H1 (cell line): ENCODE measurements at regions not wholly inside any gene's neighbourhood (a gene's known extent, or its start where the extent isn't known, plus 50 kb on each side); places are given as distances from the start of the nearest gene placed in this dataset.

Source experiments
- CTCF ChIA-PET: fragments of 300-600 bp; sonication (Branson Sonifier 250); formaldehyde crosslinking; loops from one replicate; lab custom pipeline; 2021; ENCODE audit not compliant: partially characterized antibody; lab: Charles Lee
- POLR2A ChIA-PET: fragments of 300-600 bp; sonication (Branson Sonifier 250); formaldehyde crosslinking; loops from one replicate; lab custom pipeline; 2021; ENCODE audit warnings: inconsistent platforms; ENCODE audit not compliant: partially characterized antibody; lab: Charles Lee
- DNase-seq, 2 experiments: peaks; one replicate each; pipeline versions ENCODE4 v3.0.0 to v3.0.0-alpha.2; 2010 to 2022; ENCODE audit warnings: low spot score in 2 of 2, low read depth in 1 of 2, mixed read lengths in 1 of 2
- FAIRE-seq: peaks from 2 replicates; lab custom pipeline; 2011; peaks lifted over from hg19 to GRCh38; lab: Jason Lieb, UNC
- H2AFZ ChIP-seq: 2 replicates; pipeline ENCODE4 v1.8.1; 2012; ENCODE audit warnings: low read length, inconsistent platforms
- H2AK5ac ChIP-seq: 2 replicates; pipeline ENCODE4 v1.6.1; 2013; ENCODE audit warnings: low read depth, low read length
- H2BK120ac ChIP-seq: replicated peaks from 2 replicates; pipeline ENCODE3; 2013; ENCODE audit warnings: low read depth, low read length, inconsistent platforms
- H2BK12ac ChIP-seq: 2 replicates; pipeline ENCODE4 v1.6.1; 2013; ENCODE audit warnings: low read depth, low read length
- H2BK15ac ChIP-seq: 2 replicates; pipeline ENCODE4 v1.6.1; 2013; ENCODE audit warnings: low read length
- H2BK20ac ChIP-seq: 2 replicates; pipeline ENCODE4 v1.6.1; 2013; ENCODE audit warnings: low read length
- H2BK5ac ChIP-seq: 2 replicates; pipeline ENCODE4 v1.6.1; 2013; ENCODE audit warnings: low read depth, low read length
- H3K14ac ChIP-seq: 2 replicates; pipeline ENCODE4 v1.6.1; 2013; ENCODE audit warnings: inconsistent platforms; ENCODE audit not compliant: insufficient read length
- H3K18ac ChIP-seq: 2 replicates; pipeline ENCODE4 v1.6.1; 2013; ENCODE audit warnings: low read length; ENCODE audit errors: extremely low read depth
- H3K23ac ChIP-seq: 2 replicates; pipeline ENCODE4 v1.6.1; 2013; ENCODE audit warnings: inconsistent platforms; ENCODE audit not compliant: insufficient read length
- H3K23me2 ChIP-seq: 2 replicates; pipeline ENCODE4 v1.6.1; 2013; ENCODE audit warnings: low read depth, low read length
- H3K27ac ChIP-seq: 2 replicates; pipeline ENCODE4 v1.6.1; 2011; ENCODE audit warnings: low read depth, low read length, inconsistent platforms
- H3K27me3 ChIP-seq, 4 experiments: replicated peaks in 1 of 4; 1 replicate in 1 of 4; 2 replicates in 3 of 4; pipeline versions ENCODE4 v1.6.1 to v1.8.1; 2011 to 2013; ENCODE audit warnings: low read length in 3 of 4, mild to moderate bottlenecking in 3 of 4, inconsistent platforms in 2 of 4, mixed read lengths in 2 of 4, moderate library complexity in 1 of 4; ENCODE audit not compliant: control insufficient read depth in 3 of 4, insufficient read depth in 3 of 4; ENCODE audit errors: extremely low read depth in 1 of 4
- H3K36me3 ChIP-seq, 4 experiments: 2 replicates each; pipeline versions ENCODE4 v1.6.1 to v1.8.1; 2011 to 2013; ENCODE audit warnings: mild to moderate bottlenecking in 4 of 4, low read length in 3 of 4, moderate library complexity in 2 of 4, control low read depth in 1 of 4, inconsistent platforms in 1 of 4; ENCODE audit not compliant: insufficient read depth in 4 of 4, control insufficient read depth in 2 of 4
- H3K4ac ChIP-seq: replicated peaks from 2 replicates; pipeline ENCODE3; 2013; ENCODE audit warnings: low read length, low read depth, mixed read lengths, inconsistent platforms; ENCODE audit not compliant: insufficient read length
- H3K4me1 ChIP-seq, 4 experiments: replicated peaks in 1 of 4; 1 replicate in 1 of 4; 2 replicates in 3 of 4; pipeline versions ENCODE4 v1.6.1 to v1.8.1; 2011 to 2013; ENCODE audit warnings: low read length in 3 of 4, inconsistent platforms in 2 of 4, mixed read lengths in 1 of 4; ENCODE audit not compliant: insufficient read depth in 4 of 4, control insufficient read depth in 3 of 4
- H3K4me2 ChIP-seq, 2 experiments: 2 replicates each; pipeline versions ENCODE4 v1.6.1 to v1.8.1; 2011 to 2013; ENCODE audit warnings: low read depth in 2 of 2, low read length in 2 of 2, control low read depth in 1 of 2, inconsistent platforms in 1 of 2, mild to moderate bottlenecking in 1 of 2; ENCODE audit not compliant: insufficient read depth in 1 of 2
- H3K4me3 ChIP-seq, 4 experiments: fragments of 200-600, 300-600 bp in 1 of 4; sonication (generic), shearing (Covaris generic), sonication (Bioruptor Twin) in 1 of 4; 2 replicates each; pipeline versions ENCODE4 v1.5.1 to v1.8.1; 2011 to 2016; ENCODE audit warnings: low read length in 4 of 4, low read depth in 3 of 4, control low read depth in 2 of 4, inconsistent platforms in 2 of 4, mild to moderate bottlenecking in 2 of 4, mixed read lengths in 1 of 4, moderate library complexity in 1 of 4; ENCODE audit not compliant: insufficient read depth in 2 of 4; ENCODE audit errors: extremely low read depth in 1 of 4
- H3K56ac ChIP-seq: replicated peaks from 2 replicates; pipeline ENCODE3; 2013; ENCODE audit warnings: low read depth, mild to moderate bottlenecking, mixed read lengths, low read length, inconsistent platforms; ENCODE audit not compliant: insufficient read length
- H3K79me1 ChIP-seq: 2 replicates; pipeline ENCODE4 v1.6.1; 2013; ENCODE audit warnings: low read depth, low read length, control low read depth
- H3K79me2 ChIP-seq, 2 experiments: 2 replicates each; pipeline versions ENCODE4 v1.6.1 to v1.8.1; 2012 to 2013; ENCODE audit warnings: low read length in 2 of 2, mild to moderate bottlenecking in 2 of 2, inconsistent platforms in 1 of 2; ENCODE audit not compliant: insufficient read depth in 2 of 2, control insufficient read depth in 1 of 2
- H3K9ac ChIP-seq, 4 experiments: replicated peaks in 1 of 4; 1 replicate in 1 of 4; 2 replicates in 3 of 4; pipeline versions ENCODE4 v1.6.1 to v1.8.1; 2011 to 2013; ENCODE audit warnings: low read depth in 3 of 4, low read length in 3 of 4, control low read depth in 2 of 4, mild to moderate bottlenecking in 2 of 4, moderate library complexity in 2 of 4, inconsistent platforms in 1 of 4; ENCODE audit errors: extremely low read depth in 1 of 4
- H3K9me3 ChIP-seq, 2 experiments: 2 replicates each; pipeline versions ENCODE4 v1.6.1 to v1.8.1; 2012 to 2013; ENCODE audit warnings: mild to moderate bottlenecking in 2 of 2, moderate library complexity in 2 of 2, control low read depth in 1 of 2, inconsistent platforms in 1 of 2, low read depth in 1 of 2, low read length in 1 of 2, mixed read lengths in 1 of 2; ENCODE audit not compliant: insufficient read depth in 2 of 2
- H4K20me1 ChIP-seq, 2 experiments: replicated peaks in 1 of 2; 2 replicates each; pipeline versions ENCODE3 to v1.8.1; 2011 to 2013; ENCODE audit warnings: inconsistent platforms in 2 of 2, low read length in 2 of 2, mild to moderate bottlenecking in 1 of 2; ENCODE audit not compliant: insufficient read depth in 2 of 2, control insufficient read depth in 1 of 2
- H4K5ac ChIP-seq: 2 replicates; pipeline ENCODE4 v1.6.1; 2013; ENCODE audit warnings: low read length, low read depth, mixed read lengths, inconsistent platforms; ENCODE audit not compliant: insufficient read length
- H4K8ac ChIP-seq: 2 replicates; pipeline ENCODE4 v1.8.0; 2013; ENCODE audit warnings: mild to moderate bottlenecking, moderate library complexity, low read length, inconsistent platforms; ENCODE audit not compliant: insufficient read depth; ENCODE audit errors: extremely low read depth
- H4K91ac ChIP-seq: replicated peaks from 2 replicates; pipeline ENCODE3; 2013; ENCODE audit warnings: low read length, mixed read lengths, inconsistent platforms; ENCODE audit not compliant: insufficient read length
- BCL11A ChIP-seq, 2 experiments: IDR thresholded peaks; one replicate each; pipeline ENCODE4 v1.6.1; 2011; ENCODE audit warnings: low read depth in 2 of 2, low read length in 2 of 2, mild to moderate bottlenecking in 2 of 2
- CBX5 ChIP-seq: fragments of 300-800, 300-1000 bp; sonication (generic); IDR thresholded peaks from 2 replicates; pipeline ENCODE4 v1.7.1; 2016; ENCODE audit warnings: antibody characterized with exemption, low read length, low read depth
- CBX8 ChIP-seq: fragments of 300-800, 300-1000 bp; sonication (generic); IDR thresholded peaks from 2 replicates; pipeline ENCODE4 v1.7.1; 2016; ENCODE audit warnings: low read depth, low read length, borderline replicate concordance
- CREB1 ChIP-seq: IDR thresholded peaks from 2 replicates; pipeline ENCODE4 v1.6.1; 2012; ENCODE audit warnings: inconsistent platforms
- GABPA ChIP-seq: IDR thresholded peaks from 2 replicates; pipeline ENCODE4 v1.6.1; 2011; ENCODE audit warnings: mild to moderate bottlenecking, low read length, moderate library complexity, borderline replicate concordance; ENCODE audit not compliant: insufficient read depth
- KDM1A ChIP-seq: fragments of 200-600, 300-600 bp; sonication (generic); IDR thresholded peaks from 2 replicates; pipeline ENCODE4 v1.7.1; 2016; ENCODE audit warnings: mild to moderate bottlenecking, low read length, borderline replicate concordance
- NRF1 ChIP-seq: IDR thresholded peaks from 2 replicates; pipeline ENCODE4 v1.6.1; 2011; ENCODE audit warnings: mild to moderate bottlenecking, low read depth, low read length, improper control_type of control experiment
- RNF2 ChIP-seq: fragments of 200-900, 300-1000 bp; sonication (generic); IDR thresholded peaks from 2 replicates; pipeline ENCODE4 v1.7.1; 2016; ENCODE audit warnings: borderline replicate concordance, low read depth, mild to moderate bottlenecking, antibody characterized with exemption, low read length; ENCODE audit not compliant: poor library complexity, severe bottlenecking; ENCODE audit errors: missing control alignments
- SIN3A ChIP-seq, 2 experiments: IDR thresholded peaks in 1 of 2; conservative IDR thresholded peaks in 1 of 2; 2 replicates each; pipeline ENCODE4 v1.6.1; 2011 to 2012; ENCODE audit warnings: low read length in 2 of 2, improper control_type of control experiment in 1 of 2, low read depth in 1 of 2, mild to moderate bottlenecking in 1 of 2
- SIX5 ChIP-seq: IDR thresholded peaks from 2 replicates; pipeline ENCODE4 v1.6.1; 2011; ENCODE audit warnings: mild to moderate bottlenecking, low read depth, low read length
- SP4 ChIP-seq: IDR thresholded peaks from 2 replicates; pipeline ENCODE4 v1.6.1; 2012; ENCODE audit warnings: low read length, inconsistent platforms
- SUZ12 ChIP-seq: fragments of 200-600 bp; sonication (generic); IDR thresholded peaks from 2 replicates; pipeline ENCODE4 v1.6.1; 2012; ENCODE audit warnings: mild to moderate bottlenecking, inconsistent platforms, low read length, moderate library complexity, mixed read lengths
- TAF1 ChIP-seq: IDR thresholded peaks from 2 replicates; pipeline ENCODE4 v1.6.1; 2011; ENCODE audit warnings: mild to moderate bottlenecking, low read depth, low read length
- ZNF274 ChIP-seq: IDR thresholded peaks from 2 replicates; pipeline ENCODE4 v1.7.0; 2012; ENCODE audit warnings: low read length, borderline replicate concordance; ENCODE audit errors: extremely low read depth
- WGBS, 2 experiments: shearing (Covaris generic) in 1 of 2; methylation state at CpG; one replicate each; pipeline versions ENCODE4 v1.1.6 to v1.1.7; 2013 to 2015; ENCODE audit warnings: low lambda C conversion rate in 2 of 2, mixed read lengths in 2 of 2, inconsistent platforms in 1 of 2, low coverage in 1 of 2, missing lambda C conversion rate in 1 of 2; ENCODE audit not compliant: insufficient replicate concordance in 2 of 2, insufficient coverage in 1 of 2, insufficient read length in 1 of 2; ENCODE audit errors: extremely low coverage in 1 of 2, missing lambda C conversion rate in 1 of 2; 5-methylcytosine and 5-hydroxymethylcytosine counted together
- TF ChIP-seq, protein P1 (sequence below): IDR thresholded peaks from 2 replicates; pipeline ENCODE4 v1.6.1; 2012; ENCODE audit warnings: inconsistent platforms

DNA sequence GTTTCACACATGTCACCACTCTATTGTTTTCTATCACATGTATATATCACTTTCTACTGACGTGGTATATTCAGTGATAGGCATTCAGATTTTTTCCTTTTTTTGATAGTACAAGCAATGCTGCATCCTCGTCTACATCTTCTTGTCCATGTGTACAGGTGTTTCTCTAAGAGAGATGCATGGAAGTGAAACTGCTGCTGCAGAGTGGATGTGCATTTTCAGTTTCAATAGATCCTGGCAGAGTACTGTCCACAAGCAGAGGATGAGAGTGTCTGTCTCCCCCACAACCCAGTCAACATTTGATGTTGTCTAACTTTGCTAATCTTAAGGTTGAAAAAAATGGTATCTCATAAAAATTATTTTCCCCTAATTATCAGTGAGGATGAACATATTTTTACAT lies 194.0 kb upstream of the CASK start:
- no peak overlapping the region for H3K18ac ChIP-seq
- POLR2A ChIA-PET: no interaction called here
- no peaks in the 10 kb centered on the region for H3K4me1 ChIP-seq
- 85% methylated on average over 2 of the region's 2 CpGs; no CpG with 5 or more reads in 1 of the 2 experiments for WGBS, 2 experiments
- no peak overlapping the region for H3K4me2 ChIP-seq
- H3K79me2 ChIP-seq: no peaks in the 10 kb centered on the region
- no peak overlapping the region for H3K4ac ChIP-seq
- H3K23me2 ChIP-seq: no peaks in the 10 kb centered on the region
- H3K9me3 ChIP-seq: no peaks in the 10 kb centered on the region
- H3K27ac ChIP-seq: no peak overlapping the region
- no peaks in the 10 kb centered on the region for H3K27me3 ChIP-seq
- H2BK15ac ChIP-seq: no peak overlapping the region
- H2AK5ac ChIP-seq: no peak overlapping the region
- FAIRE-seq (no peak), DNase-seq (no peak)
- no peak overlapping the region for H4K8ac ChIP-seq
- no peaks in the 10 kb centered on the region for H3K79me1 ChIP-seq
- H2BK12ac ChIP-seq: no peak overlapping the region
- no peak overlapping the region for H2AFZ ChIP-seq
- no peak overlapping the region for H3K23ac ChIP-seq
- H4K5ac ChIP-seq: no peak overlapping the region
- no peak overlapping the region for H3K14ac ChIP-seq
- H4K20me1 ChIP-seq: no peaks in the 10 kb centered on the region
- H3K9ac ChIP-seq: no peak overlapping the region
- no peak overlapping the region for H2BK20ac ChIP-seq
- no peak overlapping the region for H4K91ac ChIP-seq
- H3K4me3 ChIP-seq: no peak overlapping the region
- H3K56ac ChIP-seq: no peak overlapping the region
- CTCF ChIA-PET: no interaction called here
- H2BK5ac ChIP-seq: no peak overlapping the region
- no peaks in the 10 kb centered on the region; a peak in 1 of 8 replicates for H3K36me3 ChIP-seq
- H2BK120ac ChIP-seq: no peak overlapping the region
- TF ChIP-seq CREB1 (no peak), SIX5 (no peak), KDM1A (no peak), SIN3A (conservative IDR thresholded peaks at IDR 0.05 in 1 of 2, IDR thresholded peaks at IDR 0.05 in 1 of 2; ENCODE audit: low read depth in 1 of 2, low read length in 2 of 2) (no peak), CBX5 (no peak), GABPA (no peak), TAF1 (no peak), RNF2 (no peak), BCL11A (IDR thresholded peaks at IDR 0.05; ENCODE audit: low read depth in 2 of 2, low read length in 2 of 2) (no peak), SUZ12 (no peak), CBX8 (no peak), ZNF274 (no peak), SP4 (no peak), NRF1 (no peak)
- TF ChIP-seq, protein P1, sequence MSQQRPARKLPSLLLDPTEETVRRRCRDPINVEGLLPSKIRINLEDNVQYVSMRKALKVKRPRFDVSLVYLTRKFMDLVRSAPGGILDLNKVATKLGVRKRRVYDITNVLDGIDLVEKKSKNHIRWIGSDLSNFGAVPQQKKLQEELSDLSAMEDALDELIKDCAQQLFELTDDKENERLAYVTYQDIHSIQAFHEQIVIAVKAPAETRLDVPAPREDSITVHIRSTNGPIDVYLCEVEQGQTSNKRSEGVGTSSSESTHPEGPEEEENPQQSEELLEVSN: no peak
